Mesodermal cell (in vitro differentiated cells): ENCODE measurements at regions not wholly inside any gene's neighbourhood (a gene's known extent, or its start where the extent isn't known, plus 50 kb on each side); places are given as distances from the start of the nearest gene placed in this dataset.
"Not testable (repeated sequence)": the region's sequence is repeated elsewhere in the genome, so short reads cannot be mapped to it uniquely, and the experiment has no call there.

Source experiments
- H3K27ac ChIP-seq: 2 replicates; pipeline ENCODE4 v1.7.0; 2013; ENCODE audit warnings: mild to moderate bottlenecking, low read depth, low read length, moderate library complexity; ENCODE audit not compliant: severe bottlenecking
- H3K36me3 ChIP-seq: 2 replicates; pipeline ENCODE4 v1.7.1; 2013; ENCODE audit warnings: mild to moderate bottlenecking, low read length, moderate library complexity; ENCODE audit not compliant: control insufficient read depth, insufficient read depth
- H3K4me1 ChIP-seq: one replicate; pipeline ENCODE4 v1.7.1; 2013; ENCODE audit warnings: mild to moderate bottlenecking, low read length; ENCODE audit not compliant: insufficient read depth, control insufficient read depth, poor library complexity, severe bottlenecking
- H3K4me3 ChIP-seq: 2 replicates; pipeline ENCODE4 v1.7.0; 2013; ENCODE audit warnings: low read length, control low read depth, mild to moderate bottlenecking; ENCODE audit not compliant: insufficient read depth, poor library complexity, severe bottlenecking; ENCODE audit errors: extremely low read depth
- H3K9me3 ChIP-seq: 2 replicates; pipeline ENCODE4 v1.7.1; 2013; ENCODE audit warnings: mild to moderate bottlenecking, low read length, moderate library complexity; ENCODE audit not compliant: control insufficient read depth
- WGBS, 2 experiments: methylation state at CpG; one replicate each; pipeline ENCODE4 v1.1.5; 2013; ENCODE audit warnings: missing lambda C conversion rate in 2 of 2; ENCODE audit not compliant: insufficient coverage in 2 of 2; 5-methylcytosine and 5-hydroxymethylcytosine counted together

- Histone ChIP-seq H3K4me1 (no peaks in the 10 kb centered on the region), H3K9me3 (no peaks in the 10 kb centered on the region), H3K27ac (no peak overlapping the region)
Observed at GRCh38 chr6:50962213-50962759, 143.6 kb downstream of the TFAP2B start.

GRCh38 chr6:50963952-50964351 is 145.3 kb downstream of the TFAP2B start:
- Histone ChIP-seq H3K27ac (no peak overlapping the region), H3K4me1 (no peaks in the 10 kb centered on the region), H3K36me3 (no peaks in the 10 kb centered on the region), H3K9me3 (no peaks in the 10 kb centered on the region), H3K4me3 (no peak overlapping the region)
- 80 to 84% methylated on average over 5 of the region's 6 CpGs for WGBS, 2 experiments

More at GRCh38 chr6:50962213-50962759, 143.6 kb downstream of the TFAP2B start:
- Histone ChIP-seq H3K4me3 (no peak overlapping the region), H3K36me3 (no peaks in the 10 kb centered on the region)

- no peaks in the 10 kb centered on the region for H3K4me1 ChIP-seq
- no peaks in the 10 kb centered on the region for H3K36me3 ChIP-seq
- H3K4me3 ChIP-seq: no peak overlapping the region
- no peaks in the 10 kb centered on the region for H3K9me3 ChIP-seq
- H3K27ac ChIP-seq: no peak overlapping the region
Observed at GRCh38 chr6:50965495-50965894, 146.8 kb downstream of the TFAP2B start.

DNA sequence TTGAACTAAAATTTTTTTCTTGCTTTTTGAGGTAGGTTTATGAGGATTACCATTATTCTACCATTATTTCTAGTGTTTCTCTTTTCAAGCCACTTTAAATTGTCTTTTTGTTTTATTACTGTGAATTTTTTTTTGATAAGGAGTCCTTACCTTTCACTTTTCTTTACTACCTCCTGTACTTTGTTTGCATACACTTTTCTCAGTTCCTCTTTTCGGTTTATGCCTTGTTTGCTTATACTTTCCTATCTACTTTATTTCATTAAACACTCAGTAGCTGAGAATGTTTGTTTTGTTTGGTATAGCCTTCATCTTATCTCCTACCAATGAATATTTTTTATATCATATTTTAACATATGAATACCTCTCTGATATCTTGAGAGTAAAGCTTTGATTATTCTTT is 147.9 kb downstream of the TFAP2B start:
- Histone ChIP-seq H3K36me3 (no peaks in the 10 kb centered on the region), H3K9me3 (no peaks in the 10 kb centered on the region), H3K4me1 (no peaks in the 10 kb centered on the region), H3K27ac (no peak overlapping the region), H3K4me3 (no peak overlapping the region)
- no CpG with 5 or more reads among the region's 1 CpG for WGBS, 2 experiments

DNA sequence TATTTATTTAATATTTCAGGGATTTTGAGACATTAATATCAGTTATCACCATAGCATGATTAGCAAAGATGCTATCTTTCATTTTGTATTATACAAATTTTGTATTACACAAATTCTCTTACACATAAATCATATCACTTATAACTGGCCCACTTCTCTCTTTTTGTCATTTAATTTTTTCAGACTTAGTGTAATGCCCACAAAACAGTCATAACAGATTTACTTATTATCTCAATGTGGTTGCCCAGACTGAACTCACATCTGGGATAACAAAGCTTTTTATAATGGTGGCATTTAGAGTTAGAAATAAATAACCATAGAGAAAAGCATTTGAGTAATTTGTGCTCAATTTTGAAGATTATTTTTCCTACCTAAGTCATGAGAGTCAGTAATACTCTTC is 148.3 kb downstream of the TFAP2B start:
- H3K27ac ChIP-seq: no peak overlapping the region
- no peaks in the 10 kb centered on the region for H3K4me1 ChIP-seq
- no peak overlapping the region for H3K4me3 ChIP-seq
- no peaks in the 10 kb centered on the region for H3K9me3 ChIP-seq
- H3K36me3 ChIP-seq: no peaks in the 10 kb centered on the region

DNA sequence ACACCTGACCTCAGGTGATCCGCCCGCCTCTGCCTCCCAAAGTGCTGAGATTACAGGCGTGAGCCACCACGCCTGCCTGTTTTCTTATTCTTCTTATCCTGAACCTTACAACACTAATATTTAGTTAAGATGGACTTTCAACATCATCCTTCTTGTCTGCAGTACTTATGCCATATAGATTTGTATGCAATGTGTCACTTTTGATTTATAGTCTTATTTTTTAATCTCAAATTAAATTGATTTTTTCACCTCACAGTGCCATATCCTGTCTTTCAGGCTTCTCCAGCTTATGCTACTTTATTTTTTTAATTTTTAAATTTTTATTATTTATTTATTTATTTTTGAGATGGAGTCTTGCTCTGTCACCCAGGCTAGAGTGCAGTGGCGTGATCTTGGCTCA is 149.6 kb downstream of the TFAP2B start:
- not testable (repeated sequence) for H3K9me3 ChIP-seq, H3K4me3 ChIP-seq, H3K4me1 ChIP-seq, H3K36me3 ChIP-seq, H3K27ac ChIP-seq
- 81 to 86% methylated on average over 1 to 4 of the region's 5 CpGs for WGBS, 2 experiments

DNA sequence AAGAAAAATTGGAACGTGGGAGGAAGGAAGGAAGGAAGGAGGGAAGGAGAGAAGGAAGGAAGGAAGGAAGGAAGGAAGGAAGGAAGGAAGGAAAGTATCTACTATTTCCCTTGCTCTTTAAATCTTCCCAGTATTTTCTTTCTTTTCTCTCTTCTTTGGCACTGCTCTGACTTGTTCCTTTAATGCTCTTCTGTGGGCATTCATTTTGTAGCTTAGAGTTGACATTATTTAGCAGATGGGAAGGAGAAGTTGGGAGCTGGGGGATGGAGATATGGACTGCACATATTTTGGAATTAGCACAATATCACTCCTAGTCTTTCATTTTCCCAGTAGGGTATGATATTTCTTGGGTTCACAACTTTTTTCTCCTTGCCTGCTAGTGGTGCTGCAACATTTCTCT is 152.2 kb downstream of the TFAP2B start:
- Histone ChIP-seq H3K4me3 (no peak overlapping the region), H3K9me3 (no peaks in the 10 kb centered on the region), H3K4me1 (no peaks in the 10 kb centered on the region), H3K27ac (no peak overlapping the region), H3K36me3 (no peaks in the 10 kb centered on the region)
- no CpG with 5 or more reads among the region's 1 CpG for WGBS, 2 experiments

- H3K27ac ChIP-seq: no peak overlapping the region
- H3K4me1 ChIP-seq: no peaks in the 10 kb centered on the region
- H3K36me3 ChIP-seq: no peaks in the 10 kb centered on the region
- no peaks in the 10 kb centered on the region for H3K9me3 ChIP-seq
- WGBS, 2 experiments: 85 to 86% methylated on average over 2 of the region's 2 CpGs
- H3K4me3 ChIP-seq: no peak overlapping the region
Observed at GRCh38 chr6:50973464-50973863, 154.8 kb downstream of the TFAP2B start.

GRCh38 chr6:50974319-50974718 is 155.6 kb downstream of the TFAP2B start:
- H3K4me3 ChIP-seq: no peak overlapping the region
- WGBS, 2 experiments: 91% methylated on average over 1 of the region's 3 CpGs; no CpG with 5 or more reads in 1 of the 2 experiments
- no peaks in the 10 kb centered on the region for H3K36me3 ChIP-seq
- no peaks in the 10 kb centered on the region for H3K4me1 ChIP-seq
- H3K27ac ChIP-seq: no peak overlapping the region
- no peaks in the 10 kb centered on the region for H3K9me3 ChIP-seq

DNA sequence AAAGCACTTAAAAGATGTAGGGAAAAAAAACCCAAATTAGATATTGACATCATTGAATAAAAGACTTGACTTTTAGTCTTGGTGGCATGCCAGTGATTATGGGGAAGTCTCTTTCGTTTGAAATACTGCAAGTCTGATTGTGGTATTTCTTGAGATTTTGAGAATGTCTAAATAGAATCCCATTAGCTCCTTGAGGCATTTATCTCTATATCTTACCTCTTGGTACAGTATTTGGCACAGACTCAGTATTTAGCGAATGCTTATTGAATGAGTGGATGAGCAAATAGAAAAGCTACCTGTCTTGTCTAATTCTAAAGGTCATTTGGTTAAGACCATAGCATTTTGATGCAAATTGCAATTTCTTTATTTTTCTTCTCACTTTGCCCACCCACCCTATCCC is 156.5 kb downstream of the TFAP2B start:
- no peak overlapping the region for H3K4me3 ChIP-seq
- 100% methylated on average over 1 of the region's 2 CpGs; no CpG with 5 or more reads in 1 of the 2 experiments for WGBS, 2 experiments
- no peaks in the 10 kb centered on the region for H3K4me1 ChIP-seq
- no peaks in the 10 kb centered on the region for H3K36me3 ChIP-seq
- no peak overlapping the region for H3K27ac ChIP-seq
- H3K9me3 ChIP-seq: no peaks in the 10 kb centered on the region

DNA sequence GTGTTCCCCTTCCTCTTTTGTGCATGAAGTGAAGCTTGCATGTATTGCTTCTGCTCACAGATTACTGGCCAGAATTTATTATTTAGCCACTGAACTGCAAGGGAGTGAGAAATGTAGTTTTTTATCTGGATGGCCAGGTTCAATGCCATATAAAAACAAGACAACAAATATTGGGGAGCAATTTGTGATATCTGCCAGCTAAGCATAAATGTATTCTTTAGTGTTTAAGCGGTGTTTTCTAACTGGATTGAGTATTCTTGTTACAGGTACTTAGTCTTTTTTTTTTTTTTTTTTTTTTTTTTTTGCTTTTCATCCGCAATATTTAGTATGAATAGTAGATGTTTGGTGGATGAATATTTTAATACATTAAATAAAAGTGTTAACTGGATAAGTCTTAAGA is 158.2 kb downstream of the TFAP2B start:
- H3K9me3 ChIP-seq: no peaks in the 10 kb centered on the region
- H3K4me1 ChIP-seq: no peaks in the 10 kb centered on the region
- WGBS, 2 experiments: no CpG with 5 or more reads among the region's 2 CpGs
- H3K36me3 ChIP-seq: no peaks in the 10 kb centered on the region
- H3K27ac ChIP-seq: no peak overlapping the region
- no peak overlapping the region for H3K4me3 ChIP-seq

DNA sequence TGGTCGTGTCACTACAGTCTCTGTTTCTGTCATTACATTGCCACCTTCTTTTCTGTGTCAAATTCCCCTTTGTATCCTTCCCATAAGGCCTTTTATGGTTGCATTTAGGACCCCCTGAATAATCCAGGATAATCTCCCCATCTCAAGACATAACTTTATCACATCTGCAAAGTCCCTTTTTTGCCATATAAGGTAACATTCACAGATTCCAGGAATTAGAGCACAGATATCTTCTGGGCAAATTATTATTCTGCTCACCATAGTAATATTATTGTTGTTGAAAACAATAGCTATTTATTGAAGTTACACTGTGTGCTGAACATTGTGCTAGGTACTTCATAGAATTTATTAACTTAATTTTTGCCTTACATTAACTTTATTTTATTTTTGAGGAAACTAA is 159.1 kb downstream of the TFAP2B start:
- WGBS, 2 experiments: 90 to 92% methylated on average over 1 of the region's 1 CpG
- H3K4me1 ChIP-seq: no peaks in the 10 kb centered on the region
- no peak overlapping the region for H3K4me3 ChIP-seq
- H3K36me3 ChIP-seq: no peaks in the 10 kb centered on the region
- no peak overlapping the region for H3K27ac ChIP-seq
- no peaks in the 10 kb centered on the region for H3K9me3 ChIP-seq
